ENCODE measurements at regions not wholly inside any gene's neighbourhood (a gene's known extent, or its start where the extent isn't known, plus 50 kb on each side); places are given as distances from the start of the nearest gene placed in this dataset.

DNA sequence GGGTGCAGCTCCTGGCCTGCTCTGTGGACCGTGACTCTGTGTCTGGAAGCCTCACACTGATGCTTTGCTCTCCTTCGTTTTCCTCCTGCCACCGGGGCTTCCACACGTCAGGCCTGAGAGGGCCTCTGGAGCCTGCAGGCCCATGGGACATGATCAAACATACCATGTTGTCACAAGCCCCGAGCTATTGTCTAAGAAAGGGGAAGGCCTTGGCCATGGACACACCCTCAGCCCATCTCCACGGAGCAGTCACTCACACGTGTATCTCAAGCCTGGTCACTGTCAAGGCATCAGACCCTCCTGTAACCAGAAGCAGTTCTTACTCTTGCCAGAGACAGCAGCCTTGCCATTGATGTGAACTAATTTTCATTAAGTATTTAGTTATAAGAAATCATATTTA lies 814.1 kb upstream of the SALL3 start:
- DNase-seq: no peak

DNA sequence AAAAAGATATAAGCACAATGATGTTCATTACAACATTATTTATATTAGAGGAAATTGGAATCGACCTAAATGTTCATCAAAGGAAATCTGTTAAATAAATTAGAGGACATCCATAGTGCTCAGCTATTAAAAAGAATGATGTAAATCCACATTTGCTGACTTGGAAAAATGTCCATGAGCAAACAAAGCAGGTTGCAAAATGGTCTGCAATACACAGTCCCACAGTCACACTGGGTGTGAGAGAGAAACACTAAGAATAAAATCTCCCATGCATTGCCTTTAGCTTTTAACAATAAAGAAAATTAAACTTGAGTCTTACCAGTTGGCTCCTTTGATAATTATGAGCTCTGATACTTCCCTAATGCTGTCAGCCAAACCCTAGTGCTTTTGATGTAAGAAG lies 811.1 kb upstream of the SALL3 start:
- DNase-seq: no peak

DNA sequence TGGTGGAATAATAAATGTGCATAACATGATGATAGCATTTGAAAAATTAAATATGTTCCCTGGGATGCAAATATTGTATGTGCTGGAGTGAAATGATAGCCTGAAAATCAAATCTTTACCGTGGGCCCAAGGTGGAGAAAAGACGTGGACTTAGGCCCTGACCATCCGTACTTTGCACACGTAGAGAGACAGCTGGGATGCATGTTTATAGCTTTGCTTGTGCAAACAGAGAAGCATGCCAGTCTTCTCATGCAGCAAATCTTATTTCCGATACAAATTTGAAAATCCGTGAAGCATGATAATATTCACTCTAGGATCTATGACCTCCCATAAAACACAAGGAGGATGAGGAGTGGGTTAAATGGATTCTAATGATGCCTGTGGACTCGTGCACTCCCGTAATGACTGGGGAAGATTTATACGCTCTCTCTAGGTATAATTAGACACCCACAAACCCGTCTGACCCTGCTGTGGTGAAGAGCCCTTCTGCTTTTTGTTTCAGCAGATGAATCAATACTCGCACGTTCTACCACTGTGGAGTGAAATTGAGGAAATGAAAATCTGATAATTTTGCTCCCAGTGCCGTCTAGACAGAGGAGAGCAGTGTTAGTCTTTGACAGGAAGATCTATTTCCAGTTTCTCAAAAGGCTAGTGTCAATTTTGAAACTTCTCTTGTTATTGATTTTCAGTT lies 810.3 kb upstream of the SALL3 start:
- no peak for DNase-seq

DNA sequence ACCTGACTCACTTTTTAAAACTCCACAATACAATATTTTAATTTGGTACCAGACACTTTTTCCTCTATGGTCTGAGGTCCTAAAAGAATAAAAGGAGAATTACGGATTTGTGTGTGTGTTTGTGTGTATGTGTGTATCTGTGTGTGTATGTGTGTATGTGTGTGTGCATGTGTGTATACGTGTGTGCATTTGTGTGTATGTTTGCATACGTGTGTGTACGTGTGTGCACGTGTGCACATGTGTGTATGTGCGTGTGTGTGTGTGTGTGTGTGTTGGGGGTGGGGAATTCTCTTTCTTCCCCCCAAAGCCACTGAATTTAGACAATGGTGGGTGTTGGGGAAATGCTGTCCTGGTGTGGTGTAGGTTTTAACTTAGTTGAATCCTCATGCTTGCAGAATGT lies 807.7 kb upstream of the SALL3 start:
- no peak for DNase-seq

DNA sequence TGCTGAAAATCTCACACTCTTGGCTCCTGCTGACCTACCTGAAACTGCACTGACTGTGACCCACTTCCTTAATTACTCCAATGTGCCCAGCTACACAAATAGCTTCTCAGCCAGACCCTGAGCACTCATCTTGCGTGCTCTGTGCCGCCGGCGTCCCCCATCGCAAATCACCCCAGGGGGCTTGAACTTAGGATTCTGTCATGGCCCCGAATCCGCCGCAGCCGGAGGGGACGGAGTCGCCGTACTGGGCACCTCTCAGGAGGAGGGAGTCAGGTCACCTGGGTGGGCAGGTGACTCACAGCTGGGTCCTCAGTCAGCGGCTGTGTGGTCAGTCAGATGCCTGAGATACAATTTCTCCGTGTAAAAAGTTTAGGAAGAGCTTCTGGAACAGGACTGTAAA lies 804.9 kb upstream of the SALL3 start:
- no peak for DNase-seq

DNA sequence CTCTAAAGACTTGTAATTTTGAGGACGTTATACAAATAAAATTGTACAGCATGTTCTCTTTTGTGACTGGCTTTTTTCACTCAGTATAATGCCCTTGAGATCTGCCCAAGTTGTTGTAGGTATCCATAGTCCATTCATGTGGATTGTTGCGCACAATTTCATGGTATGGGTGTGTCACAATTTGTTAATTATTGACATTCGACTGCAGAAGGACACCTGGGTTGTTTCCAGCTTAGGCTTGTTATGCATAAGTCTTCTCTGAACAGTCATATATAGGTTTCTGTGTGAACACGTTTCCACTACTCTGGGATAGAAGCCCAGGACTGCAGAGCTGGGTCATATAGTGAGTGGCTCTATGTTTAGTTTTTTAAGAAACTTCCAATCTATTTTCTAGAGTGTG lies 800.8 kb upstream of the SALL3 start:
- no peak for DNase-seq

DNA sequence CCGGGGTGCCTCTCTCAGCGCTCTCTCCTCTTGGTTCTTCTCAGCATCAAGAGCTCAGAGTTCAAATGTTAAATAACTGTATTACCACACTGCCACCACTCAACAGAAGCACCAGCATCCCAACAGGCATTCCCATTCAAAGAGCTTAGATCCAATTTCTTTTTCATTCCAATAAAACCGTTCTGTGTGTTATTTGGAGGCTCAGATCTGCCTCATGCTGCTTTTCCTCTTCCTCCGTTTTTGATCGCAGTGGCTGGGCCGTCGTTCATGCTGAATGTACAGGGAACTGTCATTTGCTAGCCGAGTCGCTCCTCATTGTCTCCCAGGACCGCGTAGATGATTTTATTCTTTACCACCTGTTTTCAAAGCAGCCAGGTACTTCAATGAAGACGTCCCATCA lies 798.9 kb upstream of the SALL3 start:
- DNase-seq: no peak

DNA sequence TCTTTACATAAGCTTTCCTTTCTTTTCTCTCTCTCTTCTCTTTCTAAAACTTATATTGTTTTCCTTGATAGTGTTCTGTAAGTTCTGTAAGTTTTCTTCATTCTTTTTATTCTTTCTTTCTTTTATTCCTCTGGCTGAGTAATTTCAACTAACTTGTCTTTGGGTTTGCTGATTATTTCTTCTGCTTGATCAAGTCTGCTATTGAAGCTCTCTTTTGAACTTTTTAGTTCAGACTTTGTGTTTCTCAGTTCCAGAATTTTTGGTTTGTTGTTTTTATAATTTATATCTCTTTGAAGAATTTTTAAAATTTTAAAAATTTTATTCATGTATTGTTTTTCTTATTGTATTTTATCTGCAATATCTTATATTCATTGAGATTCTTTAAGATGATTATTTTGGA lies 795.8 kb upstream of the SALL3 start:
- no peak for DNase-seq

DNA sequence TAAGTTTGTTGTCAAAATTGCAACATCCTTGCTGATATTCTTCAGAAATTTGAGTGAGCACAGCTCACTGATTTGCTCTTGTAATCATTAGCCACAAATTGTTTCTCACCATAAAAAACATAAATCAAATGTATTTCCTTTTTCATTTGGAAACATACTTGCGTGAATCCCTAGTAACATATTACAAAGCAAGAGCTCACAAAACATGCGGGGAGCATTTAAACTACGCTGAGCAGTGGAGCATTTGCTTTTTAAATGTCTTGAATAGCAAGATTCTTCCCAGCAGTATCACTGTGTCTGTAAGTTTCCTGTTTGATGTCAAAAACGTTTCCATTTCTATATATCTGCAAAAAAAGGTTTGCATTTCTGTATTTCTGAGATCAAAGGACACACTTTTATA lies 788.3 kb upstream of the SALL3 start:
- DNase-seq: no peak

DNA sequence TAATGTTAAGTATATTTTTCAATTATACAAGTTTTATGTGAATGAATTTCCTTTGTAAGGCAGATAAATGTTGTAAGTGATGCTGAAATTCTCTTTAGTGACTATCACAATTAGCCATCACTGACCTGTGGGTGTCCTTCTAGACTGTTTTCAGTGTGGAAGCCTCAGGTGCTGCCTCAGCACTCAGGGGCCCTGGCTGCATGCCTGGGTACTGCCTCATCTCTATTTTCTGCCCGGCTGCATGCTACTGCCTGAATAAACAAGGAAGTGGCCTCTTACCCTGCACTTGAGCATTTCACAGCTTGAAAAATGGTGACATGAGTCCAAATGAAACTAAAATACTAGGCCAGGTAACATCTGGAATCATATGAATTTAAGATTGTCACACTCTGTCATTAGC lies 787.6 kb upstream of the SALL3 start:
- no peak for DNase-seq

DNA sequence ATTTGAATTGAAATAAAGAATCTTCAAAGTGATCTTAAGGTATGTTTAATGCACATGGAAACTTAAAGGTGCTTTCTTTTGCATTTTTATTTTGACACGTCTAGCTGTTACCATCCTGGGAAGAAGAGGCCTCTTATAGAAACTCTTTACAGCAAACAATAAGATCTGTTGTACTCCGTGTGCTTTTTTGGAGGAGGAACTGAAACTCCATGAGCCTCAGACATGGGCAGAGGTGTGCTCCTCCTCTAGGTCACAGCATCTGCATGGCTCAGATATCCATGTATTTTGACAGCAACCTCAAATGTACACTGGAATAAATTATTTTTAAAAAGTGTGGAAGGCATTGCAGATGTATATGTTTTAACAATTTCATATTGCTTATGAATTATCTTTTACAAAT lies 783.3 kb upstream of the SALL3 start:
- no peak for DNase-seq

DNA sequence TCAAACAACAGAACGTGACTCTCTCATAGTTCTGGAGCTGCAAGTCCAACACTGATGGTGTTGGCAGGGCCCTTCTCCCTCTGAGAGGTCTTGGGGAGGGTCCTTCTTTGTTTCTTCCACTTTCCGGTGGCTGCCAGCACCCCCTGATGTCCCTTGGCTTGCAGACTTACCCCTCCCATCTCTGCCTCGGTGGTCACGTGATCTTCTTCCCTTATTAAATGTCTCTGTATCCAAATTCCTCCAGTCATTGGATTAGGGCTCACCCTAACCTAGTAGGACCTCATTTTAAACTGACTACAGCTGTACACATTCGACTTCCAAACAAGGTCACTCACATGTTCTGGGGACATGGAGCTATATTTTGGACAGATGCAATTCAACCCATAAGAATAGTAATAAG lies 780.6 kb upstream of the SALL3 start:
- no peak for DNase-seq

DNA sequence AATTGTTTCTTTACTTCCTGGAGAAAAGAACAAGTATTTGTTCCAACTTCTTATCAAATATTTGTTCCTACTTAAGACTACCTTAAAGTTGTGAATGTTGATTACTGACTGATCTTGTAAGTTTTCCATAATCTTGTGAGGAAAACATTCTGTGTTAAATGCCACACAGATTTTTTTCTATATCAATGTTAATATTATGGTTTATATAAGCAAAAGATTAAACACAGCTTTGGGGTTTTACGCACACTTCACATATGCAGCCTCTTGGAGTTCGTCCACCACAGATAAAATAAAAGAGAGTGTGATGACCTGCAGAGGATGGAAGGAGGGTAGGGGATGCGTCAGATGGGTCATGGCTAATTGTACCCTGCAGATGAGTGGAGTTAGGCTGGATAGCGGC lies 780.0 kb upstream of the SALL3 start:
- no peak for DNase-seq

DNA sequence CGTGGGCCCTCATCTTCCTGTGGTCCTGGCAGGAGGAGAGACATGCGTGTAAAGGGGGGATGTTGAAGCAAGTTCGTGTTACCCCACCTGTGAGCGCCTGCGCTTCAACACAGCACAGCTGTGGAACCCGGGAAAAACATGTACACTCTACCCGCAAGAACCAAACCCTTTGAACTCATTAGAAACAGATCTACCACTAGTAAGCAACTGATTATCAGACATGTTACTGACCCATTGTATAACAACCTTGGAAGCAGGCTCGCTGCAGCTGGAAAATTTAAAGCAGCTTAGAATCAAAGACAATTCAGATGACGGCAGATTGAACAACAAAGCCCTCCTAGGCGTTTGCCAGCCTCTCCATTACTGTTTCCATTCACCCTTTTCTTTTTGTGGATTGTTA lies 771.7 kb upstream of the SALL3 start:
- no peak for DNase-seq

DNA sequence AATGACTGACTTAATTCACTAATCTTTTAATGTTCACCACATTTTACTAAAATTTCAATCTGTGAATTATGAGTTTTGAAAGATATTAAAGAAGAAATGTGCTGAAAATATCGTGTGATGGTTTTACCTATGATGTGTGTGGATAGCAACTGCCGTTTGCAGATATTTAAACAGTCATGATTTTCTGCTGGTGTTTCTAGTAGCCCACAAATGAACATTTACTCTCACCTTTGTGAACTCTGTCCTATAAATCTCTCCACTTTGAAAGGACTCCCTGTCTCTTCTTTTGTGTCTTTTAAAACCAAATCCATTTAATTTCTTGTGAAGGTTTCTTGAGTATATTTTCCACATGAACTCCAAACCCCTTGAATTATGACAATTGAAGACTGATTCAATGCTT lies 771.2 kb upstream of the SALL3 start:
- DNase-seq: no peak

DNA sequence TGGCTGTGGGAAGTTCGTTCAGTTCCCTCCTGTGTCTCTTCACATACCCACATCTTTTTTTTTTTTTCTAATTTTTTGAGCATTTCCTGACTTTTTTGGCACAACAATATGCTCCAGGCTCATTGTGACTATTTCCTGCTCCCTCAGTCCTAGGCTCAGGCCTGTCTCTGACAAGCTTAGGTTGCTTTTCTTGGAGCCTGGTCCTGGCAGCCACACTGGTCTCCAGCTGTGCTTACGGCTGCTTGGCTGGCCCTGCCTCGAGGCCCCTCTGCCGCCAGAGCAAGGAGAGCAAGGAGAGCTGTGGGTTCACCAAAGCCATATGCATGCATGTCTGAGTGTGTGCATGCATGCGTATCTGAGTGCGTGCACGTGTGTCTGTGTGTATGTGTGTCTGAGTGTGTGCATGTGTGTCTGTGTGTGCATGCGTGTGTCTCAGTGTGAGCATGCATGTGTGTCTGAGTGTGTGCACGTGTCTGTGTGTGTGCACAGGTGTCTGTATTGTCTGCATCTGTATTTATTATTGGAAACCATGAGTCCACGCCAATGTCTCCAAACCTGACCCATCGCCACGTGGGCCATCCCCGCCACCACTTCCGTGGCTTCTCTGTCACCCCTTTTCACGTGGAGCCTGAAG lies 766.1 kb upstream of the SALL3 start:
- no peak for DNase-seq

DNA sequence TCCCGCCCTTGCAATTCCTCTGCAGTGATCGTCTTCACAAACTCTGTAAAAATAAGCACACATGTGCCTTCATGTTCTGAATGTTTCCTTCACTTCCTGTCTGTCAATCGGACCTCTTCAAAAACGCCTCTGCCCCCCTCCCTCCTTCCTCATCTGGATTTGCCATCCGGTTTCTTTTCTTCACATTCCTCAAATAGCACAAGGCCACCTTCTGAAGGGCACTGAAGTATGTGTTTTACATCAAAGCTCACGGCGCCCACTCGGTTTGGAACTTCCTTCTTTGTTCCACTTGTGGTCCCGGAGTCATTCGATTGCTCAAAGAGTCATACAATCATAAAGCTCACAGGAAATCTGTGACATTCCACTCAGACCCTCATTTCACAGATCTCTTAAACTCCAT lies 758.1 kb upstream of the SALL3 start:
- no peak for DNase-seq

DNA sequence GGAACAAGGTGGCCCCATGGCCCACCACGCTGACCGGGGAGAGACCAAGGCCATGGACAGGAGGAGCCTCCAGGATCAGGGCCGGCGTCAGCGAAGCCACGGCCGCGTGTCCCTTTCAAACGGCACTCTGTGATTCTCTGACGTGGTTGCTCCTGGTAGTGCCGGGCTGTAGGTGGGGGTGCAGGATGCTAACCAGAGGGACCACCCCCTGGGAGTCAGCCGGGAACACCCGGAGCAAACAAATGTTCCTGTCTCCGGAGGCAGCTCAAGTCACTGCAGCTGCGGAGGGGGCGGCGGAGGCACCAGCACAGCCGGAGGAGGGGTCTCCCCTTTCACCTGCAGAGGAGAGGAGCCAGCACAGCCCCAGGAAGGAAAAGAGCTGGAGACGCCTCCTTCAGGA lies 750.6 kb upstream of the SALL3 start:
- DNase-seq: no peak

DNA sequence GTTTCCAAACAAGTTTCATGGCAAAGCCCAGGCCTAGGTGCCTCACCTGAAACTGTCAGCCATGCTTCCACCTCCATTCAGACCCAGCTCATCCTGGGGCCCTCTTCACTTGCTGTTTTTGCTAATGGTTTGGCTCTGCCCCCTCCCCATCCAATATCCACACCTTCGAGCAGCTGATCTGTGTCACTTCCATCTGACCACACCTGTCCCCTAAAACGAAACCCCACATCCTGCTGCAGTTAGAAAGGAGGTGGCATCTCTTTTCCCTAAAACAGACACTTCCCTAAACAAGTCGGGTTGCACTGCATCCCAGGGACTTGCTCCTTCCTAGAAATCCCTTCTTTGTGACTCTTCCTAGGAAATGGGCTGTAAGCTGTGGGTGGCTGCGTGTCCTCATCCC lies 748.7 kb upstream of the SALL3 start:
- no peak for DNase-seq

DNA sequence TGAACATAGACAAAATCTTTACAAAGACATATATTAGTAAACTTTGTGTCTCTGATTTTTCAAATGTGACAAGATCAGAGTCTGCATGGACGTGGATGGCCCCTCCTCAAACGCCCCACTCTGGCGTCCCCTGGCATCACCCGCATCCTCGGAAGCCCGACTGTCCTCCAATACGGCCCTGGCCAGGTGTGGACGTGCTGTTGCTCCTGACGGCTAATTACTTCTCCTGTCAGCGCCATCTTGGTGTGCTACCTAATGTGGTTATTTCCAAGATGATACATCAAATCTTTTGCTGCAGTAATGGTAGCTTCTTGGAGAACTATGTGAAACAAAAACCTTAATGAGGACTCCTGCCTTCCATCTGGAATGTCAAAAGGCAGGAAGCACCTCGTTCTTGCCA lies 747.4 kb upstream of the SALL3 start:
- no peak for DNase-seq

DNA sequence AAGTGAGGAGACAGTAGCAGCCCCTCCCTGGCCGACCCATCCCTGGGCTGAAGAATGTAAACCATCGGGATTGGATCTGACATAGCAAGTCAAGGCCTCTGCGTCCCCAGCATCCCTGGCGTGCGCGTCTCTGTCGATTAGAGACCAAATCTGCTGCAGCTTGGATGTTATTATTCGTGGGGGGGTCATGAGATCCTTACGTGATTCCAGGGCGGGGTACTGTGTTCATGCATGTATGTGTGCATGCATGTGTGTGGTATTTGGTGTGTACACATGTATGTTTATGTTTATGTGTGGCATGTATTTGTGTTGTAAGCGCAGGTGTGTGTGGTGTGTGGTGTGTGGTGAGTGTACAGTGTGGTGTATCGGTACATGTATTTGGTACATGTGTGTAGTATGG lies 741.8 kb upstream of the SALL3 start:
- no peak for DNase-seq

DNA sequence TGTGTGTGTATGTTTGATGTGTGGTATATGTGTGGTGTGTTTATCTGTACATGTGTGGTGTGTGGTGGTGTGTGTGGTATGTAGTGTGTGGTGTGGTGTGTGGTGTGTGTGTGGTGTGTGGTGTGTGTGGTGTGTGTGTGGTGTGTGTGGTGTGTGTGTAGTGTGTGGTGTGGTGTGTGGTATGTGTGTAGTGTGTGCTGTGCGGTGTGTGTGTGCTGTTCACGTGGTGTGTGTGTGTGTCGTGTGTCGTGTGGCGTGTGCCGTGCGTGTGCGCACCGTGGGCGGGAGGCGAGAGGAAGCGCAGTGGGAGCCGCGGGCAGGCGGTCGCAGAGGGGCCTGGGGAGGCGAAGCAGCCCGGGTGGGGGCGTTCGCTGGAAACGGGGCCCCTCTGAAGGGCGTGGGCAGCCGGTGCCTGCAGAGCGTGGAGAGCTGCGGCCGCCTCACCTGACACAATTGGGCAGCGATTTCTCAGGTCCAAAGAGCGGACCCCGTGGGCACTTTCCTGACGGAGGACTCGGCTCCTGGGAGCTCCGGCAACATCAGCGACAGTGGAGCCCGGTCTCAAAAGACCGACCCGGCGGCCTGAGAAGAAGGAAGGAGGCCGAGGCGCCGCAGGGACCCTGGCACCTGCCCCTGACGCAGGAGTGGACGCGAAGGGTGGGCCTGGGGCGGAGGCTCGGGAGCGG lies 741.1 kb upstream of the SALL3 start:
- DNase-seq: no peak

DNA sequence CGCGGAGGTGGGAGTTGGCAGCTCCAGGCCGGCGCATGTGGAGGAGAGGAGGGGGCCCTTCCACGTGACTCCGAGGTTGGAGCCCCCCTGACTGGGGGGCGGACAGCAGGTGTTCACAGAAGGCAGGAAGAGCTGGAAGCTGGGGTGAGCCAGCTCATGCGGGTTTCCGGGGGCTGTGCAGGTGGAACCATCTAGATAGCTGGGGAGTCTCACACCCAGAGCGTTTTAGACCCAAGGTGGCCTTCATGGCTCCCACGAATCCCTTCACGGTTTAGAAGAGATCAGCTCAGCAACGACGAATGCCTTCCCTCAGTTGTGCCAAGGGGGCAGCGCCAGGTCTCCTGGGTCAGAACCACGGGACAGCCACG lies 740.5 kb upstream of the SALL3 start:
- DNase-seq: no peak

DNA sequence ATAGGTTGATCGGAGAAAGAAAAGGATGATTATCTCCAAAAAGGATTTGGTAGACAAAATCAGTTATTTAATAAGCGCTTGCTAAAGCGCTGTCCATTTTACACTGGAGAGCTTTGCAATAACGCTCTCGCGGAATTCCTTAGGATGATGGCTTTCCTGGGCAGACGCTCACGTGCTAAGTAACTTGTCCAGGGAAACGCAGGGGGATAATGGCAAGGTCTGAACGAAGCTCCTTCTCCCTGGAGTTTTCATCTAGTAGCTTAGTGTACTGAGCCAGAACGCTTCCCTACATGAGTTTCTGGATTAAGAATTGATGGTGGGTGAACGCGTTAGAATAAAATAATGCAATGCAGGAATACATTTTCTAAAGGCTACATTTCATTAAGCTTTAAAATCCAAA lies 739.5 kb upstream of the SALL3 start:
- DNase-seq: no peak

Data from activated CD4-positive, CD25-positive, alpha-beta regulatory T cell (primary cell).